ENCODE measurements at regions not wholly inside any gene's neighbourhood (a gene's known extent, or its start where the extent isn't known, plus 50 kb on each side); places are given as distances from the start of the nearest gene placed in this dataset.
"Not testable (repeated sequence)": the region's sequence is repeated elsewhere in the genome, so short reads cannot be mapped to it uniquely, and the experiment has no call there.

- TF ChIP-seq MTA3 (IDR thresholded peaks at IDR 0.05; ENCODE audit: borderline replicate concordance, low read length); MXI1 (IDR thresholded peaks at IDR 0.05; ENCODE audit: low read depth, low read length); EZH2 (IDR thresholded peaks at IDR 0.05; ENCODE audit: borderline replicate concordance, control insufficient read depth, low read depth, low read length); JUNB (IDR thresholded peaks at IDR 0.05); GABPA (IDR thresholded peaks at IDR 0.05; ENCODE audit: low read depth); BCL3 (IDR thresholded peaks at IDR 0.05; ENCODE audit: borderline replicate concordance, insufficient read depth, low read depth, low read length, poor library complexity, severe bottlenecking); ZSCAN29 (IDR thresholded peaks at IDR 0.05); USF1 (IDR thresholded peaks at IDR 0.05; ENCODE audit: borderline replicate concordance, extremely low read length, insufficient read depth, low read depth, low read length); CEBPB (IDR thresholded peaks at IDR 0.05; ENCODE audit: borderline replicate concordance in 1 of 2, low read depth in 2 of 2, low read length in 2 of 2); CHD4 (IDR thresholded peaks at IDR 0.05); ESRRA (IDR thresholded peaks at IDR 0.05; ENCODE audit: low read length); EP300 (IDR thresholded peaks at IDR 0.05; ENCODE audit: borderline replicate concordance in 1 of 2, control insufficient read depth in 1 of 2, low read depth in 2 of 2, low read length in 2 of 2): not testable (repeated sequence)
- TF ChIP-seq, protein P1, sequence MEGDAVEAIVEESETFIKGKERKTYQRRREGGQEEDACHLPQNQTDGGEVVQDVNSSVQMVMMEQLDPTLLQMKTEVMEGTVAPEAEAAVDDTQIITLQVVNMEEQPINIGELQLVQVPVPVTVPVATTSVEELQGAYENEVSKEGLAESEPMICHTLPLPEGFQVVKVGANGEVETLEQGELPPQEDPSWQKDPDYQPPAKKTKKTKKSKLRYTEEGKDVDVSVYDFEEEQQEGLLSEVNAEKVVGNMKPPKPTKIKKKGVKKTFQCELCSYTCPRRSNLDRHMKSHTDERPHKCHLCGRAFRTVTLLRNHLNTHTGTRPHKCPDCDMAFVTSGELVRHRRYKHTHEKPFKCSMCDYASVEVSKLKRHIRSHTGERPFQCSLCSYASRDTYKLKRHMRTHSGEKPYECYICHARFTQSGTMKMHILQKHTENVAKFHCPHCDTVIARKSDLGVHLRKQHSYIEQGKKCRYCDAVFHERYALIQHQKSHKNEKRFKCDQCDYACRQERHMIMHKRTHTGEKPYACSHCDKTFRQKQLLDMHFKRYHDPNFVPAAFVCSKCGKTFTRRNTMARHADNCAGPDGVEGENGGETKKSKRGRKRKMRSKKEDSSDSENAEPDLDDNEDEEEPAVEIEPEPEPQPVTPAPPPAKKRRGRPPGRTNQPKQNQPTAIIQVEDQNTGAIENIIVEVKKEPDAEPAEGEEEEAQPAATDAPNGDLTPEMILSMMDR (IDR thresholded peaks at IDR 0.05 in 2 of 3, conservative IDR thresholded peaks at IDR 0.05 in 1 of 3; ENCODE audit: control insufficient read depth in 2 of 3, extremely low read depth in 1 of 3, insufficient read depth in 1 of 3, low read depth in 3 of 3, low read length in 3 of 3): not testable (repeated sequence)
Observed at GRCh38 chr1:175256246-175256645, 63.7 kb upstream of the KIAA0040 start.
